Bronchial epithelial cell (primary cell): ENCODE measurements at regions not wholly inside any gene's neighbourhood (a gene's known extent, or its start where the extent isn't known, plus 50 kb on each side); places are given as distances from the start of the nearest gene placed in this dataset.

Experiments used
- DNase-seq: peaks from one replicate; pipeline ENCODE4 v3.0.0-alpha.2; 2010; ENCODE audit warnings: low read depth
- FAIRE-seq: peaks from 2 replicates; lab custom pipeline; 2011; peaks lifted over from hg19 to GRCh38; lab: Jason Lieb, UNC
- H3K27me3 ChIP-seq: 2 replicates; pipeline ENCODE4 v1.5.1; 2011; ENCODE audit warnings: low read length; ENCODE audit not compliant: control insufficient read depth, insufficient read depth
- H3K36me3 ChIP-seq: 2 replicates; pipeline ENCODE4 v1.5.1; 2011; ENCODE audit warnings: low read length; ENCODE audit not compliant: control insufficient read depth, insufficient read depth
- H3K4me3 ChIP-seq: 2 replicates; pipeline ENCODE4 v1.5.1; 2011; ENCODE audit warnings: mild to moderate bottlenecking, low read depth, low read length, control low read depth
- CTCF ChIP-seq: IDR thresholded peaks from 2 replicates; pipeline ENCODE4 v1.5.1; 2011; ENCODE audit warnings: mild to moderate bottlenecking, moderate library complexity, low read length, control low read depth, inconsistent platforms; ENCODE audit not compliant: insufficient read depth, severe bottlenecking

- DNase-seq (no peak), FAIRE-seq (no peak)
- Histone ChIP-seq H3K27me3 (no peaks in the 10 kb centered on the region), H3K36me3 (no peaks in the 10 kb centered on the region), H3K4me3 (no peak overlapping the region)
- TF ChIP-seq CTCF, result no peak
Measured at GRCh38 chr1:245036102-245036501, 118.7 kb upstream of the KIF26B start.

- no peak overlapping the region for H3K4me3 ChIP-seq
- no peak for DNase-seq
- H3K36me3 ChIP-seq, result no peaks in the 10 kb centered on the region
- FAIRE-seq, result no peak
- H3K27me3 ChIP-seq, result no peaks in the 10 kb centered on the region
- TF ChIP-seq CTCF, result no peak
Measured at GRCh38 chr1:245031041-245031440, 123.7 kb upstream of the KIF26B start.

GRCh38 chr1:245026247-245026646 is 128.5 kb upstream of the KIF26B start:
- Histone ChIP-seq H3K36me3 (no peaks in the 10 kb centered on the region), H3K4me3 (no peak overlapping the region), H3K27me3 (no peaks in the 10 kb centered on the region)
- no peak for TF ChIP-seq CTCF
- DNase-seq, result no peak
- FAIRE-seq, result no peak

GRCh38 chr1:245025525-245025924 is 129.3 kb upstream of the KIF26B start:
- no peak overlapping the region for H3K4me3 ChIP-seq
- no peak for DNase-seq
- no peaks in the 10 kb centered on the region for H3K27me3 ChIP-seq
- FAIRE-seq, result no peak
- H3K36me3 ChIP-seq, result no peaks in the 10 kb centered on the region
- no peak for TF ChIP-seq CTCF

GRCh38 chr1:245023222-245023621 is 131.6 kb upstream of the KIF26B start:
- no peak for FAIRE-seq

More at GRCh38 chr1:245023222-245023621, 131.6 kb upstream of the KIF26B start:
- Histone ChIP-seq H3K4me3 (no peak overlapping the region), H3K27me3 (no peaks in the 10 kb centered on the region), H3K36me3 (no peaks in the 10 kb centered on the region)
- no peak for DNase-seq
- no peak for TF ChIP-seq CTCF
